ENCODE measurements at regions not wholly inside any gene's neighbourhood (a gene's known extent, or its start where the extent isn't known, plus 50 kb on each side); places are given as distances from the start of the nearest gene placed in this dataset.

DNA sequence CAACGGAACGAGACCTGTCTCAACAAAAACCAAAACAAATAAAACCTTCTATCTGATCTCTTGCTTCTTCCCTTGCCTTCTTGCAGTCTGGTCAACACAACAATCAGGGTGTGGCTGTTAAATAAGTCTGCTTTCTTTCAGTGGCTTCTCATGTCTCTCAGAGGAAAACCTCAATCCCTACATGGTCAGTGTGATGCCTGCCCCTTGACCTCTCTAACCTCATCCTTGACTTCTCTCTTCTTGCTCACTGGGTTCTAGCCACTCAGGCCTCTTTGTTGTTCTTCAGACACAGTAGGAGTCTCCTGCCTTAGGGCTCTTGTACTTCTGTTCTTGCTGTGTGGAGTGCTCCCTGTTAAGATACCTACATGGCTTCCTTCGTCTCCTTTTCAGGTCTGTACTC, 220.4 kb downstream of the SDHAF3 start:
- Histone ChIP-seq H3K27me3 (replicated peaks; ENCODE audit: control insufficient read depth, insufficient read depth, low read length) (no peaks in the 10 kb centered on the region), H3K36me3 (ENCODE audit: control insufficient read depth, insufficient read depth, low read length) (no peaks in the 10 kb centered on the region), H3K4me3 (ENCODE audit: low read depth, low read length) (no peak overlapping the region), H3K4me1 (peaks cover 6% of the 10 kb centered on the region; the same call in 1 of the 2 replicates), H3K9me3 (no peaks in the 10 kb centered on the region)
- no peak overlapping the region for H3K4me3 Mint-ChIP-seq (ENCODE audit: unreplicated experiment)
- ChIA-PET POLR2A (no interaction called here), CTCF (no interaction called here)
- no TSS peak for BruUV-seq (replicated peaks)
- H3K9me3 Mint-ChIP-seq (ENCODE audit: unreplicated experiment) = no peaks in the 10 kb centered on the region
- intact Hi-C loops (cut with micrococcal nuclease; ENCODE audit: unreplicated experiment) = no loop called here
- TF ChIP-seq, protein P1, sequence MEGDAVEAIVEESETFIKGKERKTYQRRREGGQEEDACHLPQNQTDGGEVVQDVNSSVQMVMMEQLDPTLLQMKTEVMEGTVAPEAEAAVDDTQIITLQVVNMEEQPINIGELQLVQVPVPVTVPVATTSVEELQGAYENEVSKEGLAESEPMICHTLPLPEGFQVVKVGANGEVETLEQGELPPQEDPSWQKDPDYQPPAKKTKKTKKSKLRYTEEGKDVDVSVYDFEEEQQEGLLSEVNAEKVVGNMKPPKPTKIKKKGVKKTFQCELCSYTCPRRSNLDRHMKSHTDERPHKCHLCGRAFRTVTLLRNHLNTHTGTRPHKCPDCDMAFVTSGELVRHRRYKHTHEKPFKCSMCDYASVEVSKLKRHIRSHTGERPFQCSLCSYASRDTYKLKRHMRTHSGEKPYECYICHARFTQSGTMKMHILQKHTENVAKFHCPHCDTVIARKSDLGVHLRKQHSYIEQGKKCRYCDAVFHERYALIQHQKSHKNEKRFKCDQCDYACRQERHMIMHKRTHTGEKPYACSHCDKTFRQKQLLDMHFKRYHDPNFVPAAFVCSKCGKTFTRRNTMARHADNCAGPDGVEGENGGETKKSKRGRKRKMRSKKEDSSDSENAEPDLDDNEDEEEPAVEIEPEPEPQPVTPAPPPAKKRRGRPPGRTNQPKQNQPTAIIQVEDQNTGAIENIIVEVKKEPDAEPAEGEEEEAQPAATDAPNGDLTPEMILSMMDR (IDR thresholded peaks at IDR 0.05; ENCODE audit: insufficient read depth in 1 of 2, low read depth in 1 of 2, low read length in 1 of 2, severe bottlenecking in 1 of 2, unreplicated experiment in 1 of 2) = no peak
- H3K36me3 Mint-ChIP-seq (ENCODE audit: insufficient read depth, unreplicated experiment) = no peaks in the 10 kb centered on the region
- H3K27me3 Mint-ChIP-seq (ENCODE audit: insufficient read depth, unreplicated experiment) = no peaks in the 10 kb centered on the region
- H3K4me1 Mint-ChIP-seq (ENCODE audit: low read depth, unreplicated experiment) = peaks cover 16% of the 10 kb centered on the region
- no peak overlapping the region for H3K27ac Mint-ChIP-seq (ENCODE audit: unreplicated experiment)
- no peak for DNase-seq

DNA sequence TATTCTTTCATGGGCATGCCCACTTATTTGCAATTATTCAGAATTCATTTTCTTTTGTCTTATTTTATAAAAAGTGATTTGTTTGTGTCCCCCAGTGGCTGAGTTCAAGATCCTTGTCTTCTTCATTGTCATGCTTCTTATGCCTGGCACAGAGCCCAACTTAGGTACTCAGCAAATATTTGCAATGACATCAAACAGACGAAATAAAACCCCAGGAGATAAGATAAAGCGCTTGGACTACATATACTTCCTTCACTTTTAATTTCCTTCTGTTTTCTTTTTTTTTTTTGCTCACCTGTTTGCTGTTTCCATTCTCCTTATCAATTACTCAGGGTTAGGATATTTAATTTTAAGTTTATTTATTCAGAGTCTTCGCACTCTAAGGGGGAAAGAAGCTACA, 225.0 kb downstream of the SDHAF3 start:
- H3K4me1 ChIP-seq = peaks cover 15% of the 10 kb centered on the region
- H3K9me3 ChIP-seq = no peaks in the 10 kb centered on the region; the same call in 1 of the 2 replicates
- BruUV-seq (replicated peaks) = no TSS peak
- H3K4me1 Mint-ChIP-seq (ENCODE audit: low read depth, unreplicated experiment) = peaks cover 17% of the 10 kb centered on the region
- peak overlapping the region; percentile 14 for H3K4me3 Mint-ChIP-seq (ENCODE audit: unreplicated experiment)
- no peaks in the 10 kb centered on the region for H3K27me3 ChIP-seq (replicated peaks; ENCODE audit: control insufficient read depth, insufficient read depth, low read length)
- POLR2A ChIA-PET = no interaction called here
- no peak overlapping the region for H3K4me3 ChIP-seq (ENCODE audit: low read depth, low read length)
- no peaks in the 10 kb centered on the region for H3K27me3 Mint-ChIP-seq (ENCODE audit: insufficient read depth, unreplicated experiment)
- H3K36me3 ChIP-seq (ENCODE audit: control insufficient read depth, insufficient read depth, low read length) = no peaks in the 10 kb centered on the region
- H3K36me3 Mint-ChIP-seq (ENCODE audit: insufficient read depth, unreplicated experiment) = no peaks in the 10 kb centered on the region
- TF ChIP-seq, protein P1 (IDR thresholded peaks at IDR 0.05; ENCODE audit: insufficient read depth in 1 of 2, low read depth in 1 of 2, low read length in 1 of 2, severe bottlenecking in 1 of 2, unreplicated experiment in 1 of 2) = no peak
- no peak overlapping the region for H3K27ac Mint-ChIP-seq (ENCODE audit: unreplicated experiment)
- H3K9me3 Mint-ChIP-seq (ENCODE audit: unreplicated experiment) = no peaks in the 10 kb centered on the region
- CTCF ChIA-PET = no interaction called here
- DNase-seq = peak in 1 of 2 experiments; percentile 22
- intact Hi-C loops (cut with micrococcal nuclease; ENCODE audit: unreplicated experiment) = no loop called here

DNA sequence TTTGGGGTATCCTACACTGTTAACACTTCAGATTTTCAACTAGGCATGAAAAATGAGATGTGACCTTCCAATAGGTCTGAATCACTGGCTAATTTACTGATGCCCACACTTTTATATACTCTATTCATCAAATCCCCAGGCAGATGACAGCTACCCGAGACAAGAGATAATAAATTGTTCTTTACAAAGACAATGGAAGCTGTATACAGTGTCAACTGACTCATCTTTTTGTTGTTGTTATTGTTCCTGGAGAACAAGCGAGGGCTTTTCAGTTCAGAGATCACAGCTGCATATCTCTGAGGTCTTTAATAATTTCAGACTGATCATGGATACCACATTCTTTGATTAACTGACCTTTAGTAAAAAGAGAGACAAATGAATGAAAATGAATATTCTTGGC, 228.9 kb downstream of the SDHAF3 start:
- H3K27me3 ChIP-seq (replicated peaks; ENCODE audit: control insufficient read depth, insufficient read depth, low read length) = no peaks in the 10 kb centered on the region
- no peaks in the 10 kb centered on the region for H3K36me3 ChIP-seq (ENCODE audit: control insufficient read depth, insufficient read depth, low read length)
- no peaks in the 10 kb centered on the region for H3K9me3 Mint-ChIP-seq (ENCODE audit: unreplicated experiment)
- peaks cover 15% of the 10 kb centered on the region for H3K4me1 ChIP-seq
- no peaks in the 10 kb centered on the region for H3K27me3 Mint-ChIP-seq (ENCODE audit: insufficient read depth, unreplicated experiment)
- intact Hi-C loops (cut with micrococcal nuclease; ENCODE audit: unreplicated experiment) = no loop called here
- CTCF ChIA-PET = no interaction called here
- no peaks in the 10 kb centered on the region for H3K36me3 Mint-ChIP-seq (ENCODE audit: insufficient read depth, unreplicated experiment)
- POLR2A ChIA-PET = no interaction called here
- no peak for DNase-seq
- TF ChIP-seq, protein P1 (IDR thresholded peaks at IDR 0.05; ENCODE audit: insufficient read depth in 1 of 2, low read depth in 1 of 2, low read length in 1 of 2, severe bottlenecking in 1 of 2, unreplicated experiment in 1 of 2) = no peak
- H3K27ac Mint-ChIP-seq (ENCODE audit: unreplicated experiment) = no peak overlapping the region
- H3K4me3 ChIP-seq (ENCODE audit: low read depth, low read length) = no peak overlapping the region
- BruUV-seq (replicated peaks) = no TSS peak
- H3K4me1 Mint-ChIP-seq (ENCODE audit: low read depth, unreplicated experiment) = peaks cover 16% of the 10 kb centered on the region
- no peak overlapping the region for H3K4me3 Mint-ChIP-seq (ENCODE audit: unreplicated experiment)
- no peaks in the 10 kb centered on the region; the same call in 1 of the 2 replicates for H3K9me3 ChIP-seq
